ENCODE measurements at regions not wholly inside any gene's neighbourhood (a gene's known extent, or its start where the extent isn't known, plus 50 kb on each side); places are given as distances from the start of the nearest gene placed in this dataset.
"Not testable (repeated sequence)": the region's sequence is repeated elsewhere in the genome, so short reads cannot be mapped to it uniquely, and the experiment has no call there.

DNA sequence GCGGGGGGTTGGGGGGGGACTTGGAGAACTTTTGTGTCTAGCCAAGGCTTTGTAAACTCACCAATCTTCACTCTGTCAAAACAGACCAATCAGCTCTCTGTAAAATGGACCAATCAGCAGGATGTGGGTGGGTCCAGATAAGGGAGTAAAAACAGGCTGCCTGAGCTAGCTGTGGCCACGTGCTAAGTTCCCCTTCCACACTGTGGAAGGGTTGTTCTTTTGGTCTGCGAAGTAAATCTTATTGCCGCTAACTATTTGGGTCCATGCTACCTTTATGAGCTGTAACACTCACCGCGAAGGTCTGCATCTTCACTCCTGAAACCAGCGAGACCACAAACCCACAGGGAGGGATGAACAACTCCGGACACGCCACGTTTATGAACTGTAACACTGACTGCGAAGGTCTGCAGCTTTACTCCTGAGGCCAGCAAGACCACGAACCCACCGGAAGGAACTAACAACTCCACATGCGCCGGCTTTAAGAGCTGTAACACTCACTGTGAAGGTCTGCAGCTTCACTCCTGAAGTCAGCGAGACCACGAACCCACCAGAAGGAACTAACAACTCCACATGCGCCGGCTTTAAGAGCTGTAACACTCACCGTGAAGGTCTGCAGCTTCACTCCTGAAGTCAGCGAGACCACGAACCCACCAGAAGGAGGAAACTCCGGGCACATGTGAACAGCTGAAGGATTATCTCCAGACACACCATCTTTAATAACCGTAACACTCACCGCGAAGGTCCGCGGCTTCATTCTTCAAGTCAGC is 186.6 kb downstream of the ID4 start:
- not testable (repeated sequence) for H3K4me3 ChIP-seq (ENCODE audit: low read depth, low read length); DNase-seq (ENCODE audit: extremely low spot score); H3K36me3 ChIP-seq (ENCODE audit: insufficient read depth); H3K4me1 ChIP-seq (ENCODE audit: insufficient read depth); H3K27ac ChIP-seq (ENCODE audit: low read depth)
- 83% methylated on average over 28 of the region's 28 CpGs for WGBS

DNA sequence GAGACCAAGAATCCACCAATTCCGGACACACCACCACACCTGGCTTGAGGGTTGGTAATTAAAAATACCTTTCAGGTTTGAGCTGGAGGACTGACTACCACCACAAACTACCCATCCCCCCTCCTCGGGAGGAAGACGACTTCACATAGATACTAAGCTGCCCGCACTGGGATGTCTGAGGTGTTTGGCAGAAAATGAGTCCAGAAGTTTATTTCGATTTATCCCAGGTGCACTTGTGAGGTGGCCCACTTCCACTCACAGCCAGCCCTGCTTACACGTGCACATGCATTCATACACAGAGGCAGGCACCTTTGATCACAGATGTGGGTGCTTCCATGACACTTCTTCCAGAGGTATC is 187.1 kb downstream of the ID4 start:
- Histone ChIP-seq H3K27ac (ENCODE audit: low read depth) (no peak overlapping the region), H3K4me1 (ENCODE audit: insufficient read depth) (no peaks in the 10 kb centered on the region), H3K36me3 (ENCODE audit: insufficient read depth) (no peaks in the 10 kb centered on the region), H3K4me3 (ENCODE audit: low read depth, low read length) (no peak overlapping the region)
- WGBS = 86% methylated on average over 6 of the region's 6 CpGs
- no peak for DNase-seq (ENCODE audit: extremely low spot score)

DNA sequence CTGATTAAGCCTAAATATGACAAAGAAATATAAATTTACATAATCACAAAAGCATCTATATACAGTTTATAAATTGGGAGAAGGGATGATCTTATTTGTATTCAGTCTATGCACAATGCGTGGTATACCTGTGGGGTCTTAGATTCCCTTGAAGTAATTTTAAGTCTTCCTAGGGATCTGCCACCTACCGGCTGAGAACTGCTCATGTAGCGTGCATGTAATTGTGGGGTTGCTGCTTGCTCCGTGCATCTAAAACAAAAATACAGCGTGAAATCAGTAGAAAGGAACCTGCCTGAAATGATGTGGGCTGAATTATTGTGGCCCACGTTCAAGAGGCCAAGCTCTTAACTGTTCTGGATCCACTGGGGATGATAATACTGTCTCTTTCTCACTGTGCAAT is 187.3 kb downstream of the MBOAT1 start:
- Histone ChIP-seq H3K4me1 (ENCODE audit: insufficient read depth) (no peaks in the 10 kb centered on the region), H3K4me3 (ENCODE audit: low read depth, low read length) (no peak overlapping the region), H3K27ac (ENCODE audit: low read depth) (no peak overlapping the region), H3K36me3 (ENCODE audit: insufficient read depth) (no peaks in the 10 kb centered on the region)
- DNase-seq (ENCODE audit: extremely low spot score) = no peak
- 82% methylated on average over 6 of the region's 6 CpGs for WGBS

DNA sequence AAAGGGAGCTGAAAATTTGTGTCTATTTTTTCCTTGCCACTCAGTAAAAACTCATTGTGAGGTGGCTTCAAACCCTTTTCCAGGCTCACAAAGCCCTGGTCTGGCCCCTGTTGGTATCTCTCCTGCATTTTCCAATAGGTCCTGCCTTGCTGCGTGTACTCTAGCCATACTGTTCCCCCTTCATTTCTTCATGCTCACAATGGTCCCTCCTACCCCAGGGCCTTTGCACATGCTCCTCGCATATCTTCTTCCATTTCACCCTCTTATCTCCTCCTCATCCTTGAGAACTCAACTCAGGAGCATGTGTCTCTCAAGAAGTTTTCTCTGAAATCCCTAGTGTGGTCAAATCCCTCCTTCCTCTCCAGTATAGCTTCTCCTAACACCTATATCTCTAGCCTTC is 186.6 kb downstream of the MBOAT1 start:
- Histone ChIP-seq H3K4me1 (ENCODE audit: insufficient read depth) (no peaks in the 10 kb centered on the region), H3K27ac (ENCODE audit: low read depth) (no peak overlapping the region), H3K4me3 (ENCODE audit: low read depth, low read length) (no peak overlapping the region), H3K36me3 (ENCODE audit: insufficient read depth) (no peaks in the 10 kb centered on the region)
- WGBS = 93% methylated on average over 2 of the region's 2 CpGs
- DNase-seq (ENCODE audit: extremely low spot score) = no peak

DNA sequence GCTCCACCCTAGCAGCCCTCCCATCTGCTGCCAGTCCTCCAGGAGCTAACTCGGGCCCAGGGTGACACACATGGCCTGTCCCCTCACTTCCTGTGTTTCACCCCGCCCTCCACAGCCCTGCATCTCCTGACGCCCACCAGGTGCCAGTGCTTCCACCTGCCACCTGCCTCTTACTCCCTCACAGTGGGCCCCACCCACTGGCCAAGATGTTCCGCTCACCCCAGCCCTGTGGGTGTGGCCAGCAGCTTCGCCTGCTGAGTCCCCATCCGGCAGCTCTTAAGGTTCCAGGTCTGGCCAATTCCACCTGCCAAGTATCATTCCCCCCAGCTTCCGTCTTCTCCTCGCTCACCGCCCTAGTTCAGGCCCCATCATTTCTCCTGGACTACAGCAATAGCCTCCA is 184.1 kb downstream of the MBOAT1 start:
- Histone ChIP-seq H3K4me1 (ENCODE audit: insufficient read depth) (no peaks in the 10 kb centered on the region), H3K27ac (ENCODE audit: low read depth) (no peak overlapping the region), H3K4me3 (ENCODE audit: low read depth, low read length) (no peak overlapping the region), H3K36me3 (ENCODE audit: insufficient read depth) (no peaks in the 10 kb centered on the region)
- 87% methylated on average over 9 of the region's 9 CpGs for WGBS
- DNase-seq (ENCODE audit: extremely low spot score) = no peak

DNA sequence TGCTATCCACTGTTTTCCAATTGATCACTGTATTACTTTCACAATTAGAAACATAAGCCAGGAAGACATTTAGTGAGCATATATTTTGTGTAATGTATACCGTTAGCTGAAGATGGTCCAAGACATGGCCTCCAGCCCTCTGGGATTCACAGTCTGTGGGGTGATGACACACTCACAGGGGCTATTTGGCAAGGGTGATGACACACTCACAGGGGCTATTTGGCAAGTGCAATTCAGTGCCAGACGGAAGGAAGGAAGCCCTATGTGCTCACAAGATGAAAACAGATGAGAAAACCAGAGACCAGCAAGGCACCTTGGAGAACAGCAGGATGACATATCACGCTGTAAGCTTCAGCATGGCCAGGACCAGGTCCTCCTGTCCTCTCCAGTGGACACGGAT is 183.7 kb downstream of the MBOAT1 start:
- no peaks in the 10 kb centered on the region for H3K36me3 ChIP-seq (ENCODE audit: insufficient read depth)
- H3K4me1 ChIP-seq (ENCODE audit: insufficient read depth) = no peaks in the 10 kb centered on the region
- no peak overlapping the region for H3K4me3 ChIP-seq (ENCODE audit: low read depth, low read length)
- H3K27ac ChIP-seq (ENCODE audit: low read depth) = no peak overlapping the region
- whole genome bisulfite sequencing = 83% methylated on average over 4 of the region's 4 CpGs
- DNase-seq (ENCODE audit: extremely low spot score) = no peak

DNA sequence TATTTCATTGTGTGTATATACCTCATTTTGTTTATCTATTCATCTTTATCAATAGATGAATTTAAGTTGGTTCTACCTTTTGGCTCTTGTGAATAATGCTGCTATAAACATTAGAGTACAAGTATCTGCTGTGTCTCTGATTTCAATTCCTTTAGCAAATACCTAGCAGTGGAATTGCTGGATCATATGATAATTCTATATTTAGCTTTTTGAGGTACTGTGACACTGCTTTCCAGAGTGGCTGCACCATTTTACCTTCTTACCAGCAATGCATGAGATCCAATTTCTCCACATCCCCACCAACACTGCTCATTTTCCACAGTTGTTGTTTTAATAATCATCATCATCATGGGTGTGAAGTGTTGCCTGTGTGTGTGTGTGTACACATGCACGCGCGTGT is 182.3 kb downstream of the MBOAT1 start:
- WGBS = 82% methylated on average over 3 of the region's 3 CpGs
- DNase-seq (ENCODE audit: extremely low spot score) = no peak
- no peaks in the 10 kb centered on the region for H3K36me3 ChIP-seq (ENCODE audit: insufficient read depth)

DNA sequence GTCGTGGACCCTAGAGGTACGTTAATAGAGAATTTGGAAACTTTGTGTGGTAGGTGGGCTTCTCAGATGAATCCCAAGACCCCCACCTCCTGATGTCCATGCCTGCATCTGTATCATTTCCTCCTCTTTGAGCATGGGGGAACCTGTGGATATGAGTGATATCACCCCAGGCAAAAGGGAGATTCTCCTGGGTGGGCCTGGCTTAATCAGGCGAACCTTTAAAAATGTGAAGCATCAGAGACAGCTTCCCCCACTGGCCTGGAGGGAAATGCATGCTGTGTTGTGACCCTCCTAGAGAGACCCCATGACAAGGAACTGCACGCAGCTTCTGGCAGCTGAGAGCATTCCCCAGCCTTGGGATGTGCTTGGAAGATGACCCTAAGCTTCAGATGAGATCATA is 180.9 kb downstream of the MBOAT1 start:
- DNase-seq (ENCODE audit: extremely low spot score) = no peak
- Histone ChIP-seq H3K4me1 (ENCODE audit: insufficient read depth) (no peaks in the 10 kb centered on the region), H3K27ac (ENCODE audit: low read depth) (no peak overlapping the region), H3K36me3 (ENCODE audit: insufficient read depth) (no peaks in the 10 kb centered on the region), H3K4me3 (ENCODE audit: low read depth, low read length) (no peak overlapping the region)
- WGBS = 96% methylated on average over 4 of the region's 4 CpGs

More for the DNA sequence above, 182.3 kb downstream of the MBOAT1 start:
- Histone ChIP-seq H3K4me1 (ENCODE audit: insufficient read depth) (no peaks in the 10 kb centered on the region), H3K27ac (ENCODE audit: low read depth) (no peak overlapping the region), H3K4me3 (ENCODE audit: low read depth, low read length) (no peak overlapping the region)

DNA sequence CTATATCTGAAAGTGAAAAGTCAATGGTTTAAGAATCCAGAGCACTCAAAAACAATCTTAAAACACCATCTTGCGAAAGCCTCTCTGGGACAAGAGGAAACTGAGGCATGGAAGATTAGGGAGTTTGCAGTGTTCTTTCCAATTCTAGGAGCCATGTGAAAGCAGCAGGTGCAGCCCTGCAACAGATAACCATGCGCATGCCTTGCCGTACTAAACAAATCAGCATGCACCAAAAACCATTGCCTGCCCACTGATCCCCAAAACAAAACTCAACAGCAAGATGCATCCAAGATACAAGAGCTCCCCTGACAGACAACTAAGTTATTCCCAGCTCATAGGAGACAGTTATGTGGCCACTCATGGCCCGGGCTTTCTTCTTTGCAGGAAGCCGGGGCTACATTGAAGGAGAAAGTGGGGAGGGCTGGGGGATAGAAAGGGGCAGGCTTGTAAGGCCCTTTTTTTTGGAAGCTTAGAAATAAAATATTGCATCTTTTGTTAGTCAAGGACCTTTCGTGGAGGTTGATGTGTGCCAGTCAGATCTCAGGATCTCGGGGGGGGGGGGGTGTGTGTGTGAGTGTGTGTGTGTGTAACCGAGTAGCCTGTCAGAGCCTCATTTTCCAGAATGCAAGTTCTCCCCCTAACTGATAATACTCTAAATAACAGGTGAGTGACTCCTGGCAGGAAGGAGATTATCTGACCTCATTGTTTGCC is 178.4 kb downstream of the MBOAT1 start:
- Histone ChIP-seq H3K36me3 (ENCODE audit: insufficient read depth) (no peaks in the 10 kb centered on the region), H3K4me3 (ENCODE audit: low read depth, low read length) (no peak overlapping the region), H3K27ac (ENCODE audit: low read depth) (no peak overlapping the region), H3K4me1 (ENCODE audit: insufficient read depth) (no peaks in the 10 kb centered on the region)
- no peak for DNase-seq (ENCODE audit: extremely low spot score)
- 82% methylated on average over 8 of the region's 8 CpGs for WGBS

DNA sequence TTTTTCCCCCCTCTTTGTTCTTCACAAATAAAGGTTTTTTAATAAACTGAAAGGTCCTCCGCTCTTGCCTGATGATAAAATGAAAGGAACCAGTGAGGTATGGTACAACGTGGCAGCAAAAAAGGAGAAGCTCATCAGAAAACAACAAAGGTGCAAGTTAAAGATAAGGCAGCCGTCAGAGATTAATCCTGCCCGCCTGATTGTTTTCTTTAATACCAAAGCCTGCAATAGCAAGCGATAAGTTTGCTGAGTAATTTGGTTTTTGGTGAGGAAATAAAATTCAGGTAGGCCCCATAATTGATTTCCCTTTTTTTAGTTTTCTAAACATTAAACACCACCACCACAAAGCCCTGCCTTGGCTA is 177.9 kb downstream of the MBOAT1 start:
- WGBS = 55% methylated on average over 5 of the region's 5 CpGs
- H3K4me3 ChIP-seq (ENCODE audit: low read depth, low read length) = no peak overlapping the region
- DNase-seq (ENCODE audit: extremely low spot score) = no peak
- no peaks in the 10 kb centered on the region for H3K36me3 ChIP-seq (ENCODE audit: insufficient read depth)
- no peaks in the 10 kb centered on the region for H3K4me1 ChIP-seq (ENCODE audit: insufficient read depth)
- no peak overlapping the region for H3K27ac ChIP-seq (ENCODE audit: low read depth)

DNA sequence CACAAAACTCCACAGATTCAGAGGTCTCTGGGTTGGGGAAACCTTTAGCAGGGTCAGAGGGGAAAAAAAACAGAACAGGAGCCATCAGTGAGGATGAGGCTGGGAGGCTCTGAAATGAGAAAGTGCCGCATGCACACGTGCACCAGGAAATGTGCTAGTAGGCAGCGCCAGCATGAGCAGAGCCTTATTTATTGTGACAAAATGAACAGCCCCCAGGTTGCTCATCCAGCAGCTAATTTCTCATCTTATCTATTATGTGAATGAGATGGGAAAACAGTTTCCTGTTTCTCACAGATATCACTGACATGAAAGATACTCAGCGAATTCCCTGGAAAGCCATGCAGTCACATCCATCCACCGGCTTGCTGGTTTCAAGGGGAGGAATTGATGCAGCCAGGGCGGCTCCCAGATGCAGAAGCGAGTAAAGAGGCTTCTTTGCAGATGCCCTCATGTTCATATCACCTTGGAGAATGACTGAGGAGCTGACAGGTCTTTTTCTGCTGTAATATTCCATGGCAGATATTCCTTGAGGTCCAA is 176.1 kb downstream of the MBOAT1 start:
- Histone ChIP-seq H3K4me1 (ENCODE audit: insufficient read depth) (no peaks in the 10 kb centered on the region), H3K27ac (ENCODE audit: low read depth) (no peak overlapping the region), H3K4me3 (ENCODE audit: low read depth, low read length) (no peak overlapping the region), H3K36me3 (ENCODE audit: insufficient read depth) (no peaks in the 10 kb centered on the region)
- WGBS = 70% methylated on average over 7 of the region's 7 CpGs
- no peak for DNase-seq (ENCODE audit: extremely low spot score)

DNA sequence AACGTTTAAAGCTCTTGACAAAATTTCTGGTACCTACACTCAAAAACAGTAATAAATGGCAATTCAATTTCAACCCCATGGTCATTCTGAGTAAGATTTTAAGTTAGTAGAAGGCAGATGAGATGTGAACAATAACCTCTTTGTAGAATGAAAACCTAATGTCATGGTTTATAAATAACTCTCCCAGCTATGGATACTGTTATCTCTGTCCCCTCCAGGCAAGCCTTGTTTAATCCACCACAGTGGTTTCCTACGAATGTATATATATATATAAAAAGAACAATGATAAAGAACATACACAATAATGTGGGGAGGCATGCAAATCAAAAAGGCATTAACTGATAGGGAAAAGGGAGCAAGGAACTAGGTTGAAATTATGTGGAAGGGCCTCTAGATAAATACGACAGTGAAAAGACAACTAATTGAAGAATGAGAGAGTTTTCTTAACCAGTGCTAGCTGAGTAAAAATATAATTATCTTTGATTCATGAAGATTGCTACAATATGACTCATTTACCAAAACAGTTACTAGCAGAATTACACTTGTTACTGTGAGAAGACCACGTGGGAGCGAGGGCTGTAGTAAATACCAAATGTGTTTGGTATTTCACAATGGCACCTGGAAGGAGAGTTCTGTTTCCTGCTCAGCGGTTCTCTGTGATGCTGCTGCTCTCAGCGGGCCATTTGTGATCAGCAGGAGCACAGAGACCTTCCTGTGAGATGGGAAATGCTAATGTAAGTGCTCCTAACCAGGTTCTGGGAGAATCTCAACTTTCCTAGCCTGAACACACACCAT is 173.7 kb downstream of the MBOAT1 start:
- 56% methylated on average over 7 of the region's 7 CpGs for WGBS
- H3K27ac ChIP-seq (ENCODE audit: low read depth) = no peak overlapping the region
- DNase-seq (ENCODE audit: extremely low spot score) = no peak
- H3K4me1 ChIP-seq (ENCODE audit: insufficient read depth) = no peaks in the 10 kb centered on the region
- H3K4me3 ChIP-seq (ENCODE audit: low read depth, low read length) = no peak overlapping the region
- no peaks in the 10 kb centered on the region for H3K36me3 ChIP-seq (ENCODE audit: insufficient read depth)

DNA sequence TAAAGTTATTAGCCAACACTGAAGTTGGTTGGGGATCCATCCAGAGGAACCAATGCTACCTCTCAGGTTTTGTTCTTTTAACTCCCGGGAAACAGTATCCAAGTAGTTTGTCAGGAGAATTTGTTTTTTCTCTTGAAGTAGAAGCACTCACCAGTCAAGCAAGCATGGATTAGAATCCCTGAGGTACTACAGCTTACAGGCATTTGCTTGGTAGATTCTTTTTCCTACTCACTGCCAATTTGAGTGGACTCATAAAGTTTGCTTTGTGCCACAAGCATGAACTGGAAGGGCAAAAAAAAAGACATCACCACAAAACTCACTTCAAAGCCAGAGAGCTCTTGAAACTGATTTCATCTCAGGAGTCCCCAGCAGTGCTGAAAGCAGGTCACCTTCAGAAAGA is 167.4 kb downstream of the MBOAT1 start:
- H3K27ac ChIP-seq (ENCODE audit: low read depth) = no peak overlapping the region
- no peak overlapping the region for H3K4me3 ChIP-seq (ENCODE audit: low read depth, low read length)
- H3K4me1 ChIP-seq (ENCODE audit: insufficient read depth) = no peaks in the 10 kb centered on the region
- WGBS = 94% methylated on average over 1 of the region's 1 CpG
- no peaks in the 10 kb centered on the region for H3K36me3 ChIP-seq (ENCODE audit: insufficient read depth)
- no peak for DNase-seq (ENCODE audit: extremely low spot score)

Data from urinary bladder (tissue), 3 donors.